ENCODE measurements at regions not wholly inside any gene's neighbourhood (a gene's known extent, or its start where the extent isn't known, plus 50 kb on each side); places are given as distances from the start of the nearest gene placed in this dataset.

GRCh38 chr3:110528305-110529121 is 543.1 kb upstream of the NECTIN3 start:
- H3K4me1 Mint-ChIP-seq, result peaks cover 37 to 49% of the 10 kb centered on the region in 2 experiments
- Histone ChIP-seq H3K9me3 (ENCODE audit: control insufficient read depth, low read depth, low read length) (no peaks in the 10 kb centered on the region), H2BK15ac (ENCODE audit: low read depth, low read length) (no peak overlapping the region), H3T11ph (ENCODE audit: low read length) (no peak overlapping the region), H3K27me3 (ENCODE audit: insufficient read depth, low read length) (no peaks in the 10 kb centered on the region), H3K4me1 (ENCODE audit: insufficient read depth, low read length) (no peaks in the 10 kb centered on the region; the same call in 1 of the 2 replicates), H3K23me2 (ENCODE audit: insufficient read length, low read depth, low read length, poor library complexity, severe bottlenecking) (no peaks in the 10 kb centered on the region), H2BK12ac (ENCODE audit: insufficient read length, low read depth, low read length) (no peak overlapping the region), H3K18ac (ENCODE audit: insufficient read length, low read depth, low read length) (no peak overlapping the region), H3K9ac (ENCODE audit: extremely low read depth, insufficient read length, low read length) (no peak overlapping the region), H2BK20ac (ENCODE audit: low read depth, low read length, poor library complexity, severe bottlenecking) (no peak overlapping the region), H3K56ac (ENCODE audit: insufficient read length, low read depth, low read length) (no peak overlapping the region), H2BK120ac (ENCODE audit: low read depth, low read length, poor library complexity, severe bottlenecking) (no peak overlapping the region), H3K23ac (ENCODE audit: insufficient read length, low read depth, low read length) (no peak overlapping the region), H4K20me1 (ENCODE audit: control insufficient read depth, insufficient read depth, insufficient read length) (no peaks in the 10 kb centered on the region), H3K4me2 (ENCODE audit: insufficient read depth, insufficient read length, low read length) (no peak overlapping the region), H3K27ac (ENCODE audit: insufficient read length, low read depth, low read length) (peak overlapping the region; percentile 32), H3K79me2 (ENCODE audit: insufficient read depth, low read length) (no peaks in the 10 kb centered on the region), H2BK5ac (ENCODE audit: insufficient read length, low read length) (no peak overlapping the region), H4K5ac (ENCODE audit: insufficient read length, low read depth, low read length) (no peak overlapping the region), H3K4ac (ENCODE audit: low read depth, low read length) (no peak overlapping the region), H3K79me1 (ENCODE audit: insufficient read depth, low read depth, low read length, poor library complexity, severe bottlenecking) (no peaks in the 10 kb centered on the region), H2AFZ (ENCODE audit: low read length) (peak overlapping the region; percentile 40), H4K8ac (replicated peaks; ENCODE audit: insufficient read length, low read depth, low read length) (no peak overlapping the region), H2AK5ac (ENCODE audit: insufficient read length, low read length) (no peak overlapping the region), H3K14ac (ENCODE audit: insufficient read depth, low read length) (no peak overlapping the region), H4K91ac (ENCODE audit: insufficient read length, low read depth, low read length) (no peak overlapping the region)
- H3K9me3 Mint-ChIP-seq, result peaks cover 15 to 21% of the 10 kb centered on the region in 2 experiments
- DNase-seq, result no peak
- TF ChIP-seq CTCF (conservative IDR thresholded peaks at IDR 0.05), result no peak
- H3K27me3 Mint-ChIP-seq (ENCODE audit: low read depth), result no peaks in the 10 kb centered on the region
- peak overlapping the region in 2 of 3 experiments; percentile 41 to 53; a peak in 2 of 7 replicates for H3K27ac Mint-ChIP-seq
- peaks cover 25 to 29% (median 27%) of the 10 kb centered on the region in 3 experiments for H3K36me3 Mint-ChIP-seq (ENCODE audit: insufficient read depth in 1 of 3, low read depth in 3 of 3)
- no peak overlapping the region for H3K4me3 Mint-ChIP-seq
- WGBS (ENCODE audit: extremely low coverage, insufficient read length, low lambda C conversion rate), result no CpG with 5 or more reads among the region's 4 CpGs

Measured in H9 (cell line).